ENCODE measurements at regions not wholly inside any gene's neighbourhood (a gene's known extent, or its start where the extent isn't known, plus 50 kb on each side); places are given as distances from the start of the nearest gene placed in this dataset.
A peak's percentile ranks its signal among the peaks of the same experiment; 100 is the strongest.
"Not testable (repeated sequence)": the region's sequence is repeated elsewhere in the genome, so short reads cannot be mapped to it uniquely, and the experiment has no call there.

DNA sequence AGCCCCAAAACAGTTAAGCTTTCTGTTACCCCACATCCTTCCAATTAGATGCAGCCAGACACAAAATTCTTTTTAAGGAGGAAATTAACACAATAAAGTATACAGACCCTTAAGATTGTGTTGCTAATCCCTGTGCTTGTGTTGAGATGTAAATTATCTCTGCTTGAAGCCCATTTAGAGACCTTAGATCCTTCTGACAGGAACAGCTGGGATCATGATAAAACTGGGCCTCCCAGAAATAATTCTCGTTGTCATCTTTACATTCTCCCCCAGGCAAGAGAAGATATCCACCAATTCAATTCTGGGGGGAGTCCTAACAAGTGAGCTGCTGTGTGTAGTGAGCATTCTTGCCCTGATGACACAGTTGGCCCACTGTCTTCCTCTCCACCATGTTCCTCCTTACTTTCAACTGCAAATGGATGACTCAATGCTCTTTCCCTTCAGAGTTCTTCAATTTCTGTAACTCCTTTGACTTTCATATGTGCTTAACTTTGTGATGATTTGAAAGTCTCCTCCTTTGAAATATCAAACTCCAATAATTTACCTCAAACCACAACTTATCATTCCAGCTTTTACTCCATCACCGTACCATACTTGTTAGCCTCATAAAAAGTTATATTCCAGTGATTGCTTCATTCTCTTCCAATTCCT, 186.6 kb downstream of the RAP2B start:
- DNase-seq (no peak), ATAC-seq (ENCODE audit: poor library complexity) (no peak)
- intact Hi-C loops (cut with DNase I), result no loop called here

DNA sequence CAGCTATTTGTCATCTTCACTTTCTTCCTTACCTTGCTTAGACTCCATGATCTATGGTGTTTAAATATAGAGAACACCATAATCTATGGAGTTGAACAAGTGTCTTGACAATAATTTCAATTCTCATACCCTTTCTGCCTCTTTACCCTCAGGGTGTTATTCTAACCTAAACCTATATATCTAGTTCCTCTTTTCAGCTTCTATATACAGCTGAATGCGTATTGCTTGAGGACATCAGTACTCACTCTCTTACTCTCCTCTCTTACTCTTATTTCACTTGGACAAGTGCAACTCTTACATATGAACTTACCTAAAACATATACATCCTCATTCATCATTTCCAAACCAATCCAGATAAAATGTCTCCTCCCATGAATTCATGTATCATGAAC, 187.1 kb downstream of the RAP2B start:
- ATAC-seq (ENCODE audit: poor library complexity) (no peak), DNase-seq (no peak)
- intact Hi-C loops (cut with DNase I), result no loop called here

DNA sequence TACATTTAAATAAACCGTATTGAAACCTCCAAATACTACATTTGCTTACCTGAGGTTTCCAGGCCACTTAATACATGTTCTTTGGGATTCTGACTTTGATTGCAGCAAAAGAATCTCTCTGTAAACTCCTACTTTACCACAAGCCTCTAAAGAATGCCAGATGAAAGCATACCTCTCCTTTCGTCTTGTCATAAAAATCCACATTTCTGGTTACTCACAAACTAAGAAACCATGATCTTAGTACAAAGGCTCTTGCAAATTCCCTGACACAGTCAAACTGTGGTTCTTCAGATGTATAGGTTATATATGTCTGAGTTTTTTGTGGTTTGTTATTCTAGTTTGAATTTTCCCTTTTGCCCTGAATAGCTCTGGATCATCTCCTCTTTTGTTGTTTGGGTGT, 188.4 kb downstream of the RAP2B start:
- intact Hi-C loops (cut with DNase I), result no loop called here
- ATAC-seq (ENCODE audit: poor library complexity), result no peak

DNA sequence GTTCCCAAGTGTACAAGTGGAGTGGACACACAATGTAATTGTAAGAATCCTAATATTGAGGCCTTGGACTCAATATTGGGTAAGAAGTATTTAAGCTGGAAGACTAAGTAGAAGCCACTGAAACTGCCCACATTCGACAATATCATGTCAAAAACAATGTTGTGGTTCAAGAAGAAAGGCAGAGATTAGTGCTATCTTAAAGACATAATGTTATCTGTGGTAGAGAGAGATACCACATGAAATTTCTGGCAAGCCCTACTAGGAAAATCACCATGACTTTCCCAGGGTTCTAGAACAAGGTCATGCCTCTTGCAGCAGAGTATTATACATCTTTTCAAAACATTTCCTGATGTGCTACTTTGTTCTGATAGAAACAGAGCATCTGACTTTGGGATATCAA, 192.6 kb downstream of the RAP2B start:
- ATAC-seq (ENCODE audit: poor library complexity) (no peak), DNase-seq (no peak)
- intact Hi-C loops (cut with DNase I), result no loop called here

More for the DNA sequence above, 188.4 kb downstream of the RAP2B start:
- no peak for DNase-seq

DNA sequence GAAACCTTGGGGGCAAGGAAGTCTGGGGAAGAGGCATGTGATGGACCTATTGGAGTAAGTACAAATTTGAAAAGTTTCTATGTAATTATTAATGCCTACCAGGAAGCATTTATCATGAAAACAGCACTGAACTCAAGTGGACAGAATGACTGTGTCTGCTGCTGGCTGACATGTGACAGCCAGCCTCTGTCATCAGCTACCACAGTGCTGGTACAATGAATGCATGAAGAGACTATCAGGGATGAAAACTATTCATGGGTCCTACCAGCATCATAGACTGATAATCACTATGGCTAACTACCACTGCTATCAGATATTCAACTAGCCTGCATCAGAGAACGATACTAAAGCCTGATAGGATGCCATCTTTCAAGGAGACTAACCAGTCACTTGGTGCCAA, 193.5 kb downstream of the RAP2B start:
- intact Hi-C loops (cut with DNase I), result no loop called here
- DNase-seq (no peak), ATAC-seq (ENCODE audit: poor library complexity) (no peak)

GRCh38 chr3:153356908-153357307, 194.9 kb downstream of the RAP2B start:
- ATAC-seq (ENCODE audit: poor library complexity), result no peak
- intact Hi-C loops (cut with DNase I), result no loop called here
- DNase-seq, result no peak

DNA sequence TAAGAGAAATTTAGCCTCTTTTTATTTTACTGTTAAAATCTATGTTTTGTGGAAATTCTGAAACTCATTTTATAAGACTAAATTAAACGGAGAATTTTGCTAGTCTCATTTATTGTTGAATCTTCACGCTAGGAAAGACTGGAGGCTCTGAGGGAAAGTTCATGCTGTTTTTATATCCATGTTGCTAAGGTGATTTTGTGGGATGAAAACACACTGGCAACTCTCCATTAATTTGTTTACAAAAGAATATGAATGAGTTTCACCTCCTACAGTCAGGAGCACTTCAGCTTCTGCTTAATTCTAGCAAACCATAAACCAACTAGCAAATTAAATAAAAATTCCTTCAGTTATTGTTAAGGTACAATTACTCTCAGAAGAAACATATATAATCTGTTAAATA, 195.4 kb downstream of the RAP2B start:
- DNase-seq (no peak), ATAC-seq (ENCODE audit: poor library complexity) (no peak)
- intact Hi-C loops (cut with DNase I), result no loop called here

DNA sequence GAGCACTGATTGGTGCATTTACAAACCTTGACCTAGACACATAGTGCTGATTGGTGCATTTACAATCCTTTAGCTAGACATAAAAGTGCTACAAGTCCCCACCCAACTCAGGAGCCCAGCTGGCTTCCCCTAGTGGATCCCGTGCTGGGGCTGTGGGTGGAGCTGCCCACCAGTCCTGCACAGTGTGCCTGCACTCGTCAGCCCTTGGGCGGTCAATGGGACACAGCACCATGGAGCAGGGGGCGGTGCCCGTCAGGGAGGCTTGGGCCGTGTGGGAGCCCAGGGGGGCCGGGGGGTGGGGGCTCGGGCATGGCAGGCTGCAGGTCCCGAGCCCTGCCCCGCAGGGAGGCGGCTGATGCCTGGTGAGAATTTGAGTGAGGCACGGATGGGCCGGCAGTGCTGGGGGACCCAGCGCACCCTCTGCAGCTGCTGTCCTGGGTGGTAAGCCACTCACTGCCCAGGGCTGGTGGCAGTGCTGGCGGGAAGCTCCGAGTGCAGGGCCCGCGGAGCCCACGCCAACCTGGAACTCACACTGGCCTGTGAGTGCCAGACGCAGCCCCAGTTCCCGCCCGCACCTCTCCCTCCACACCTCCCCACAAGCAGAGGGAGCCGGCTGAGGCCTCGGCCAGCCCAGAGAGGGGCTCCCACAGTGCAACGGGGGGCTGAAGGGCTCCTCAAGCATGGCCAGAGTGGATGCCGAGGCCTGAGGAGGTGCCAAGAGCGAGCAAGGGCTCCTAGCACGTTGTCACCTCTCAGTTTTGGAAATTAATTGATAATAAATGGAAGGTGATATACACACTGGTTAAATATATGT, 207.7 kb downstream of the RAP2B start:
- ATAC-seq (ENCODE audit: poor library complexity) (no peak), DNase-seq (no peak)
- intact Hi-C loops (cut with DNase I), result no loop called here

GRCh38 chr3:153370680-153371079, 208.7 kb downstream of the RAP2B start:
- ATAC-seq (ENCODE audit: poor library complexity) (no peak), DNase-seq (no peak)
- intact Hi-C loops (cut with DNase I), result no loop called here

GRCh38 chr3:153372326-153372725, 210.3 kb downstream of the RAP2B start:
- intact Hi-C loops (cut with DNase I), result no loop called here

DNA sequence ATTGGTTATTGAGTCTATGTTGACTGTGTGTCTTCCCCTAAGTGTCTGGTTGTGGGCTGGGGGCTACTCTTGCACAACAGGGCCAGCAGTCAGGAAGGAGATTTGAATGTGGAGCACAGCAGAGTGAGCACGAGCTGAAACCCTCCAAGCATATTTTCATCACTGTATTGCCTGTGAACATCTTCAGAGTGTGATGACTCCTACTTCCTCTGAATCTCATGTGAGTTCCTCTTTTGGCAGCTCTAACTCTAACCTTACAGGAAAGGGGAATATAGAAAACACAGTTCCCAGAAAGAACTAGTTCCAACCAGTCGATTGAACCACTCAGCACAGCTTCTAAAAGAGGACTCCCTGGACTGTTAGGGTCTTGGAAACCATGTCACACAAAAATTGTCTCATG, 211.6 kb downstream of the RAP2B start:
- DNase-seq (no peak), ATAC-seq (ENCODE audit: poor library complexity) (peak; percentile 41)
- intact Hi-C loops (cut with DNase I), result no loop called here

More at GRCh38 chr3:153372326-153372725, 210.3 kb downstream of the RAP2B start:
- peak; percentile 27 for ATAC-seq (ENCODE audit: poor library complexity)
- DNase-seq, result no peak

DNA sequence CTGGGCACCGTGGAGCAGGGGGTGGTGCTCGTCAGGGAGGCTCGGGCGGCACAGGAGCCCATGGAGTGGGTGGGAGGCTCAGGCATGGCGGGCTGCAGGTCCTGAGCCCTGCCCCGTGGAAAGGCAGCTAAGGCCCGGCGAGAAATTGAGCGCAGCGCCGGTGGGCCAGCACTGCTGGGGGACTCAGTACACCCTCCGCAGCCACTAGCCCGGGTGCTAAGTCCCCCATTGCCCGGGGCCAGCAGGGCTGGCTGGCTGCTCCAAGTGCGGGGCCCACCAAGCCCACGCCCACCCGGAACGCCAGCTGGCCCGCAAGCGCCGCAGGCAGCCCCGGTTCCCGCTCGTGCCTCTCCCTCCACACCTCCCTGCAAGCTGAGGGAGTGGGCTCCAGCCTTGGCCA, 216.3 kb downstream of the RAP2B start:
- intact Hi-C loops (cut with DNase I), result not testable (repeated sequence)

GRCh38 chr3:153379516-153379915, 217.5 kb downstream of the RAP2B start:
- DNase-seq (no peak), ATAC-seq (ENCODE audit: poor library complexity) (no peak)
- intact Hi-C loops (cut with DNase I), result no loop called here

More for the DNA sequence above, 216.3 kb downstream of the RAP2B start:
- ATAC-seq (ENCODE audit: poor library complexity); DNase-seq: not testable (repeated sequence)

GRCh38 chr3:153385343-153385742, 223.3 kb downstream of the RAP2B start:
- DNase-seq, result no peak
- intact Hi-C loops (cut with DNase I), result no loop called here
- ATAC-seq (ENCODE audit: poor library complexity), result no peak

- DNase-seq (no peak), ATAC-seq (ENCODE audit: poor library complexity) (no peak)
Measured at GRCh38 chr3:153392363-153392762, 230.3 kb downstream of the RAP2B start.

DNA sequence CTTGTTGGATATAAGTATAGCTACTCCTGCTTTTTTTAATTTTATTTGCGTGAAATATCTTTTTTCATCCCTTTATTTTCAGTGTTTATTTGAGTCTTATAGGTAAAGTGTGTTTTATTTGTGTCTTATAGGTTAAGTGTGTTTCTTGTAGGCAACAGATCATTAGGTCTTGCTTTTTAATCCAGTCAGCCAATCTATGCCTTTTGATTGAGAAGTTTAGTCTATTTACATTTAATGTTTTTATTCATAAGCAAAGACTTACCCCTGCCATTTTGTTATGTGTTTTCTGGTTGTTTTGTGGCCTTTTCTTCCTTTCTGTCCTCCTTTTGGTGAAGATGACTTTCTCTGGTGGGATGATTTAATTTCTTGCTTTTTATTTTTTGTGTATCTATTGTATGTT, 232.0 kb downstream of the RAP2B start:
- ATAC-seq (ENCODE audit: poor library complexity) (no peak), DNase-seq (no peak)
- intact Hi-C loops (cut with DNase I), result no loop called here

More at GRCh38 chr3:153392363-153392762, 230.3 kb downstream of the RAP2B start:
- intact Hi-C loops (cut with DNase I), result no loop called here

DNA sequence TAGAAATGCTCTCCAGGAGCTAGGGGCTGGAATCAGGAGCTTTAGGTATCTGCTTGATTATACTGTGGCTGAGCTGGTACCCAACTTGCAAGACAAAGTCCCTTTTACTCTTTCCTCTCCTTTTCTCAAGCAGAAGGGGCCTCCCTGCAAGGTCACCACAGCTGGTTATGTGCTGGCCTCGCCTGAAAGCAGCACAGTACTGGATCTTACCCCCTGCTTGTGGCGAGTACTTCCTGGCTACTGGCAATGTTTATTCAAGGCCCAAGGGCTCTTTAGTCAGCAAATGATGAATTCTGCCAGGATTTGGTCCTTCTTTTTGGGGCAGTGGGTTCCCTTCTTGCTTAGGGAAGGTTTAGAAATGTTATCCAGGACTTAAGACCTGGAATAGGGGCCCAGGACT, 234.6 kb downstream of the RAP2B start:
- ATAC-seq (ENCODE audit: poor library complexity) (no peak), DNase-seq (no peak)
- intact Hi-C loops (cut with DNase I), result no loop called here

GRCh38 chr3:153397794-153398193, 235.8 kb downstream of the RAP2B start:
- ATAC-seq (ENCODE audit: poor library complexity) (no peak), DNase-seq (no peak)
- intact Hi-C loops (cut with DNase I), result no loop called here

DNA sequence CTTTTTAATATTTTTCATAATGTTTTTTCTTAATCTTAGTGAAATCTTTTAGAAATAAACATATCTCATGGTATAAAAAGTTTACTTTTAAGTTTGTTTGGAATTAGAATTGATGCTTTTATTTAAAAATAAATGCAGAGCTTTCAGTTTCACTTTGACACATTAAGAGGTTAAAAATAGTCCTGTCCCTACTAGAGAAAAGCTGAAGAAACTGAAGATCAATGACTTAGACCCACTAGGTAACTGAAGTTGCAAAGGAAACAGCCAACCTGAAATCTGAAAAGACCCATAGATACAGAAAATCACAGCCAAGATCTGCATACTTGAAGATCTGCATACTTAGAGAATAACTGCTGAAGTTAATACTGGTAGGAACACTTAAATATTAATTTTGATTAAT, 237.6 kb downstream of the RAP2B start:
- DNase-seq (no peak), ATAC-seq (ENCODE audit: poor library complexity) (no peak)
- intact Hi-C loops (cut with DNase I), result no loop called here

DNA sequence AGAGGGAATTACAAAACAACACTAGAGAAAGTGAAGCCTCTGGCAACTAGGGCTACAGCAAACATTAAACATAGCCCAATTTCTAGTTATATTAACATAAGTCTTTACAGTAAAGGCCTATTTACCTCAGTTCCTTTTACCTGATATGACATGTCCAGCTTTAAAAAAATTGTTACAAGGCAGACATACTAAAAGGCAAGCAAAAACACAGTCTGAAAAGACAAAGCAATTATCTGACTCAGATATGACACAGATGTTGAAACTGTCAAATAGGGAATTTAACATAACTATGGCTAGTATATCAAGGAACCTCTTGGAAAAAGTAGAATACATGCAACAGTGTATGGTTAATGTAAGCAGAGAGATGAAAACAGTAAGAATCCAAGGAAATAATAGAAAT, 238.6 kb downstream of the RAP2B start:
- DNase-seq (no peak), ATAC-seq (ENCODE audit: poor library complexity) (no peak)
- intact Hi-C loops (cut with DNase I), result no loop called here
